CD14-positive monocyte (primary cell): ENCODE measurements at regions not wholly inside any gene's neighbourhood (a gene's known extent, or its start where the extent isn't known, plus 50 kb on each side); places are given as distances from the start of the nearest gene placed in this dataset.
"Not testable (repeated sequence)": the region's sequence is repeated elsewhere in the genome, so short reads cannot be mapped to it uniquely, and the experiment has no call there.

ENCODE experiments used
- DNase-seq, 3 donors: peaks; one replicate each; pipeline ENCODE4 v3.0.0-alpha.2; 2011 to 2022
- H2AFZ ChIP-seq: 2 replicates; pipeline ENCODE4 v1.6.0; 2012; ENCODE audit warnings: mild to moderate bottlenecking, low read depth, low read length, inconsistent platforms; ENCODE audit not compliant: insufficient read depth, poor library complexity, severe bottlenecking
- H3K27ac ChIP-seq, 2 donors: 1 replicate in 1 of 2; 2 replicates in 1 of 2; pipeline ENCODE4 v1.5.1; 2012 to 2013; ENCODE audit warnings: low read length in 2 of 2, control low read depth in 1 of 2, inconsistent platforms in 1 of 2, low read depth in 1 of 2, mild to moderate bottlenecking in 1 of 2
- H3K27me3 ChIP-seq, 2 donors: one replicate each; pipeline versions ENCODE4 v1.6.0 to v1.6.1; 2011 to 2013; ENCODE audit warnings: low read length in 2 of 2; ENCODE audit not compliant: control insufficient read depth in 2 of 2, insufficient read depth in 2 of 2
- H3K36me3 ChIP-seq, 2 donors: replicated peaks in 1 of 2; 1 replicate in 1 of 2; 2 replicates in 1 of 2; pipeline versions ENCODE4 v1.5.1 to v1.6.1; 2012 to 2013; ENCODE audit warnings: low read length in 2 of 2, control low read depth in 1 of 2, inconsistent platforms in 1 of 2, mild to moderate bottlenecking in 1 of 2; ENCODE audit not compliant: insufficient read depth in 2 of 2, control insufficient read depth in 1 of 2
- H3K4me1 ChIP-seq, 2 donors: 1 replicate in 1 of 2; 2 replicates in 1 of 2; pipeline versions ENCODE4 v1.5.1 to v1.6.1; 2012 to 2013; ENCODE audit warnings: low read length in 2 of 2, control low read depth in 1 of 2, inconsistent platforms in 1 of 2, mild to moderate bottlenecking in 1 of 2, moderate library complexity in 1 of 2; ENCODE audit not compliant: insufficient read depth in 2 of 2, control insufficient read depth in 1 of 2
- H3K4me2 ChIP-seq: replicated peaks from 2 replicates; pipeline ENCODE3; 2012; ENCODE audit warnings: low read length, moderate library complexity, mild to moderate bottlenecking; ENCODE audit not compliant: poor library complexity, severe bottlenecking; ENCODE audit errors: extremely low read depth
- H3K4me3 ChIP-seq, 3 experiments: fragments of 200-600 bp in 1 of 3; sonication (generic) in 1 of 3; replicated peaks in 1 of 3; 1 replicate in 2 of 3; 2 replicates in 1 of 3; pipeline ENCODE4 v1.5.1; 2011 to 2013; ENCODE audit warnings: low read length in 3 of 3, mild to moderate bottlenecking in 3 of 3, control low read depth in 2 of 3, low read depth in 2 of 3, inconsistent platforms in 1 of 3, moderate library complexity in 1 of 3
- H3K79me2 ChIP-seq: 2 replicates; pipeline ENCODE4 v1.6.0; 2012; ENCODE audit warnings: mild to moderate bottlenecking, control low read depth, inconsistent platforms, low read length, moderate library complexity; ENCODE audit not compliant: insufficient read depth
- H3K9ac ChIP-seq: 2 replicates; pipeline ENCODE4 v1.6.0; 2017; ENCODE audit warnings: low read length, mild to moderate bottlenecking; ENCODE audit not compliant: insufficient read depth, poor library complexity, severe bottlenecking
- H3K9me3 ChIP-seq, 2 donors: replicated peaks in 1 of 2; 1 replicate in 1 of 2; 2 replicates in 1 of 2; pipeline versions ENCODE4 v1.5.1 to v1.6.1; 2012 to 2013; ENCODE audit warnings: low read length in 2 of 2, control low read depth in 1 of 2; ENCODE audit not compliant: control insufficient read depth in 1 of 2, insufficient read depth in 1 of 2
- H4K20me1 ChIP-seq: 2 replicates; pipeline ENCODE4 v1.6.0; 2012; ENCODE audit warnings: mild to moderate bottlenecking, low read length, control low read depth, moderate library complexity; ENCODE audit not compliant: insufficient read depth
- H3K27ac Mint-ChIP-seq, 7 donors: one replicate each; pipeline ENCODE4 v1.8.0; 2020; ENCODE audit warnings: mild to moderate bottlenecking in 7 of 7, mixed read lengths in 7 of 7, moderate library complexity in 6 of 7, inconsistent platforms in 2 of 7
- H3K27me3 Mint-ChIP-seq, 3 donors: one replicate each; pipeline ENCODE4 v1.8.0; 2021 to 2022; ENCODE audit warnings: low read depth in 3 of 3, mild to moderate bottlenecking in 3 of 3, mixed read lengths in 3 of 3, moderate library complexity in 3 of 3, inconsistent platforms in 1 of 3
- H3K36me3 Mint-ChIP-seq, 2 donors: one replicate each; pipeline ENCODE4 v1.8.0; 2020; ENCODE audit warnings: mixed read lengths in 2 of 2, inconsistent platforms in 1 of 2, mild to moderate bottlenecking in 1 of 2
- H3K4me1 Mint-ChIP-seq: one replicate; pipeline ENCODE4 v1.8.0; 2020; ENCODE audit warnings: mild to moderate bottlenecking, mixed read lengths
- H3K4me3 Mint-ChIP-seq, 2 donors: one replicate each; pipeline ENCODE4 v1.8.0; 2020; ENCODE audit warnings: mild to moderate bottlenecking in 2 of 2, mixed read lengths in 2 of 2, moderate library complexity in 1 of 2
- H3K9me3 Mint-ChIP-seq, 7 donors: one replicate each; pipeline ENCODE4 v1.8.0; 2020 to 2022; ENCODE audit warnings: mixed read lengths in 7 of 7, mild to moderate bottlenecking in 6 of 7, moderate library complexity in 6 of 7, inconsistent platforms in 2 of 7
- CTCF ChIP-seq: fragments of 200-600 bp; IDR thresholded peaks from one replicate; pipeline ENCODE4 v1.8.0; 2022; ENCODE audit warnings: antibody characterized with exemption, mild to moderate bottlenecking
- WGBS: methylation state at CpG from one replicate; pipeline ENCODE4 v1.1.5; 2013; ENCODE audit warnings: missing lambda C conversion rate; ENCODE audit not compliant: insufficient coverage; 5-methylcytosine and 5-hydroxymethylcytosine counted together
- intact Hi-C, 2 donors: fragments of 100-400 bp; cut with micrococcal nuclease; formaldehyde crosslinking; loops; one replicate each; pipeline versions ENCODE4 v1.15.0 to v1.15.1; 2023

GRCh38 chr6:169362501-169363121 is 109.0 kb upstream of the THBS2 start:
- Histone ChIP-seq H3K9ac (no peak overlapping the region), H3K27ac (no peak overlapping the region), H3K9me3 (peaks cover 0 to 7% of the 10 kb centered on the region in 2 donors), H3K4me1 (no peaks in the 10 kb centered on the region), H4K20me1 (no peaks in the 10 kb centered on the region), H3K27me3 (no peaks in the 10 kb centered on the region), H2AFZ (no peak overlapping the region), H3K4me3 (no peak overlapping the region), H3K79me2 (no peaks in the 10 kb centered on the region), H3K4me2 (no peak overlapping the region), H3K36me3 (no peaks in the 10 kb centered on the region)
- H3K4me3 Mint-ChIP-seq: no peak overlapping the region
- H3K27ac Mint-ChIP-seq: no peak overlapping the region
- TF ChIP-seq CTCF: no peak
- H3K4me1 Mint-ChIP-seq: no peaks in the 10 kb centered on the region
- intact Hi-C loops: no loop called here
- peaks cover 0 to 4% (median 0%) of the 10 kb centered on the region in 3 donors for H3K27me3 Mint-ChIP-seq
- WGBS: no CpG with 5 or more reads among the region's 3 CpGs
- no peak for DNase-seq
- H3K9me3 Mint-ChIP-seq: peaks cover 0 to 9% (median 3%) of the 10 kb centered on the region in 7 donors
- H3K36me3 Mint-ChIP-seq: no peaks in the 10 kb centered on the region

DNA sequence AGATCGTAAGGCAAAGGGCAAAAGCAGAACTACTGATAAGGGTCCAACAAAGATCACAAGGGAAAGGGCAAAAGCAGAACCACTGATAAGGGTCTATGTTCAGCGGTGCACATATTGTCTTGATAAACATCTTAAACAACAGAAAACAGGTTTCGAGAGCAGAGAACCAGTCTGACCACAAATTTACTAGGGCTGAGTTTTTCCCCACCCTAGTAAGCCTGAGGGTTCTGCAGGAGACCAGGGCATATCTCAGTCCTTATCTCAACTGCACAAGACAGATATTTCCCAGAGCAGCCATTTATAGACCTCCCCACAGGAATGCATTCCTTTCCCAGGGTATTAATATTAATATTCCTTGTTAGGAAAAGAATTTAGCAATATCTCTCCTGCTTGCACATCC is 101.4 kb upstream of the THBS2 start:
- H3K4me3 ChIP-seq, H3K4me3 Mint-ChIP-seq, H4K20me1 ChIP-seq, H3K27ac Mint-ChIP-seq, H3K27ac ChIP-seq, H3K4me1 Mint-ChIP-seq, H3K36me3 Mint-ChIP-seq, H2AFZ ChIP-seq, H3K36me3 ChIP-seq, H3K4me1 ChIP-seq, H3K79me2 ChIP-seq, H3K27me3 ChIP-seq, H3K27me3 Mint-ChIP-seq, DNase-seq, H3K4me2 ChIP-seq, H3K9ac ChIP-seq, intact Hi-C loops: not testable (repeated sequence)
- peaks cover 17 to 31% of the 10 kb centered on the region in 2 donors for H3K9me3 ChIP-seq
- WGBS: 65% methylated on average over 3 of the region's 3 CpGs
- H3K9me3 Mint-ChIP-seq: peaks cover 18 to 36% (median 31%) of the 10 kb centered on the region in 7 donors
